Hepatocyte (in vitro differentiated cells): ENCODE measurements at regions not wholly inside any gene's neighbourhood (a gene's known extent, or its start where the extent isn't known, plus 50 kb on each side); places are given as distances from the start of the nearest gene placed in this dataset.

Experiments used
- EZH2 ChIP-seq: fragments of 200-600 bp; sonication (generic); IDR thresholded peaks from 2 replicates; pipeline ENCODE4 v1.6.1; 2016; ENCODE audit warnings: antibody characterized with exemption, mild to moderate bottlenecking, borderline replicate concordance
- TF ChIP-seq, protein P1 (sequence below): fragments of 200-600 bp; sonication (generic); IDR thresholded peaks from 2 replicates; pipeline ENCODE4 v1.5.1; 2016; ENCODE audit warnings: antibody characterized with exemption, mild to moderate bottlenecking; ENCODE audit not compliant: poor library complexity

DNA sequence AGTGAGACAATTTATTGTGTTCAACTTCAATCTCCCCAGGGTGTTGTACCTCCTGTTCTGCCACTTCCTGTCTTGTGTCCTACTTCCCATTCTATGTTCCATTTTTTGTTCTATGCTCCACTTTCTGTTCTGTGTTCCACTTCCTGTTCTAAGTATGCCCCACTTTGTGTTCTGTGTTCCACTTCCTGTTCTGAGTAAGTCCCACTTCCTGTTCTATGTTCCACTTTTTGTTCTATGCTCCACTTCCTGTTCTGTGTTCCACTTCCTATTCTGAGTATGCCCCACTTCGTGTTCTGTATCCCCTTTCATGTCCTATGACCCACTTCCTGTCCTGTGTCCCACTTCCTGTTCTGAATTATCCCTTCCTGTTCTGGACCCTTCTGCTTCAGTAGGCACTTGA is 732.7 kb downstream of the TBC1D22A start:
- TF ChIP-seq, protein P1, sequence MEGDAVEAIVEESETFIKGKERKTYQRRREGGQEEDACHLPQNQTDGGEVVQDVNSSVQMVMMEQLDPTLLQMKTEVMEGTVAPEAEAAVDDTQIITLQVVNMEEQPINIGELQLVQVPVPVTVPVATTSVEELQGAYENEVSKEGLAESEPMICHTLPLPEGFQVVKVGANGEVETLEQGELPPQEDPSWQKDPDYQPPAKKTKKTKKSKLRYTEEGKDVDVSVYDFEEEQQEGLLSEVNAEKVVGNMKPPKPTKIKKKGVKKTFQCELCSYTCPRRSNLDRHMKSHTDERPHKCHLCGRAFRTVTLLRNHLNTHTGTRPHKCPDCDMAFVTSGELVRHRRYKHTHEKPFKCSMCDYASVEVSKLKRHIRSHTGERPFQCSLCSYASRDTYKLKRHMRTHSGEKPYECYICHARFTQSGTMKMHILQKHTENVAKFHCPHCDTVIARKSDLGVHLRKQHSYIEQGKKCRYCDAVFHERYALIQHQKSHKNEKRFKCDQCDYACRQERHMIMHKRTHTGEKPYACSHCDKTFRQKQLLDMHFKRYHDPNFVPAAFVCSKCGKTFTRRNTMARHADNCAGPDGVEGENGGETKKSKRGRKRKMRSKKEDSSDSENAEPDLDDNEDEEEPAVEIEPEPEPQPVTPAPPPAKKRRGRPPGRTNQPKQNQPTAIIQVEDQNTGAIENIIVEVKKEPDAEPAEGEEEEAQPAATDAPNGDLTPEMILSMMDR: no peak
- TF ChIP-seq EZH2: no peak
